Testis (tissue), 2 donors: ENCODE measurements at regions not wholly inside any gene's neighbourhood (a gene's known extent, or its start where the extent isn't known, plus 50 kb on each side); places are given as distances from the start of the nearest gene placed in this dataset.

Experiments used
- DNase-seq: peaks from one replicate; pipeline ENCODE4 v3.0.0-alpha.2; 2019
- H3K27ac ChIP-seq, 2 donors: fragments of 200-600 bp; sonication (generic); one replicate each; pipeline ENCODE4 v1.5.1; 2019
- H3K27me3 ChIP-seq: fragments of 200-600 bp; sonication (generic); one replicate; pipeline ENCODE4 v1.5.1; 2019
- H3K36me3 ChIP-seq: fragments of 200-600 bp; sonication (generic); one replicate; pipeline ENCODE4 v1.5.1; 2017; ENCODE audit warnings: low read depth; ENCODE audit errors: missing control alignments
- H3K4me1 ChIP-seq: fragments of 200-600 bp; sonication (generic); one replicate; pipeline ENCODE4 v1.5.1; 2019
- H3K4me3 ChIP-seq, 2 donors: fragments of 200-600 bp; sonication (generic); one replicate each; pipeline ENCODE4 v1.5.1; 2017 to 2019
- H3K9me3 ChIP-seq: fragments of 200-600 bp; sonication (generic); one replicate; pipeline ENCODE4 v1.5.1; 2017
- CTCF ChIP-seq, 3 experiments: fragments of 450-650 bp in 2 of 3; fragments of 200-600 bp in 1 of 3; sonication (generic) in 1 of 3; IDR thresholded peaks; one replicate each; pipeline ENCODE4 v1.5.1; 2016 to 2019; ENCODE audit warnings: antibody characterized with exemption in 3 of 3, mild to moderate bottlenecking in 2 of 3, moderate library complexity in 1 of 3
- POLR2A ChIP-seq: fragments of 450-650 bp; IDR thresholded peaks from one replicate; pipeline ENCODE4 v1.6.1; 2017; ENCODE audit warnings: antibody characterized with exemption, mild to moderate bottlenecking, moderate library complexity
- WGBS, 2 donors: methylation state at CpG; one replicate each; pipeline ENCODE4 v1.1.5; 2018; 5-methylcytosine and 5-hydroxymethylcytosine counted together
- intact Hi-C: fragments of 100-400 bp; cut with DNase I; formaldehyde crosslinking; loops from one replicate; pipeline ENCODE4 v1.15.1; 2023; ENCODE audit warnings: low total_unique reads

- DNase-seq, result no peak
- H3K27me3 ChIP-seq, result no peaks in the 10 kb centered on the region
- no peak overlapping the region for H3K27ac ChIP-seq
- H3K9me3 ChIP-seq, result no peaks in the 10 kb centered on the region
- peaks cover 20% of the 10 kb centered on the region for H3K4me1 ChIP-seq
- no peaks in the 10 kb centered on the region for H3K36me3 ChIP-seq
- intact Hi-C loops, result no loop called here
- no peak overlapping the region for H3K4me3 ChIP-seq
- TF ChIP-seq POLR2A, result no peak
- no peak for TF ChIP-seq CTCF (IDR thresholded peaks at IDR 0.05)
- WGBS, 2 donors, result 61 to 66% methylated on average over 22 to 30 of the region's 30 CpGs
These were observed 183.5 kb upstream of the C14orf180 start for GRCh38 chr14:104395941-104396681.

- TF ChIP-seq POLR2A (no peak), CTCF (IDR thresholded peaks at IDR 0.05) (no peak)
- WGBS, 2 donors, result 85 to 87% methylated on average over 17 of the region's 17 CpGs
- Histone ChIP-seq H3K4me1 (peaks cover 20% of the 10 kb centered on the region), H3K4me3 (no peak overlapping the region), H3K27me3 (no peaks in the 10 kb centered on the region), H3K9me3 (no peaks in the 10 kb centered on the region), H3K36me3 (no peaks in the 10 kb centered on the region), H3K27ac (no peak overlapping the region)
- DNase-seq, result no peak
- intact Hi-C loops, result no loop called here
These were observed 182.7 kb upstream of the C14orf180 start for GRCh38 chr14:104396682-104397470.

GRCh38 chr14:104397956-104398355, 181.6 kb upstream of the C14orf180 start:
- intact Hi-C loops, result no loop called here
- DNase-seq, result no peak
- H3K27ac ChIP-seq, result no peak overlapping the region
- peaks cover 20% of the 10 kb centered on the region for H3K4me1 ChIP-seq
- no peak overlapping the region for H3K4me3 ChIP-seq
- H3K36me3 ChIP-seq, result no peaks in the 10 kb centered on the region
- WGBS, 2 donors, result 93 to 98% methylated on average over 2 of the region's 2 CpGs
- H3K9me3 ChIP-seq, result no peaks in the 10 kb centered on the region
- no peak for TF ChIP-seq POLR2A
- no peaks in the 10 kb centered on the region for H3K27me3 ChIP-seq

- Histone ChIP-seq H3K27ac (no peak overlapping the region), H3K4me1 (peaks cover 19% of the 10 kb centered on the region), H3K27me3 (no peaks in the 10 kb centered on the region), H3K9me3 (no peaks in the 10 kb centered on the region), H3K4me3 (no peak overlapping the region), H3K36me3 (no peaks in the 10 kb centered on the region)
- TF ChIP-seq POLR2A (no peak), CTCF (IDR thresholded peaks at IDR 0.05) (no peak)
- 83 to 85% methylated on average over 7 of the region's 7 CpGs for WGBS, 2 donors
- DNase-seq, result no peak
- intact Hi-C loops, result no loop called here
These were observed 180.9 kb upstream of the C14orf180 start for GRCh38 chr14:104398656-104399055.

- H3K4me1 ChIP-seq, result peaks cover 11% of the 10 kb centered on the region
- TF ChIP-seq POLR2A (no peak), CTCF (IDR thresholded peaks at IDR 0.05) (no peak)
- H3K27ac ChIP-seq, result no peak overlapping the region
- no peak for DNase-seq
- no peaks in the 10 kb centered on the region for H3K9me3 ChIP-seq
- no peak overlapping the region for H3K4me3 ChIP-seq
- no peaks in the 10 kb centered on the region for H3K27me3 ChIP-seq
- intact Hi-C loops, result no loop called here
- no peaks in the 10 kb centered on the region for H3K36me3 ChIP-seq
- WGBS, 2 donors, result 71 to 77% methylated on average over 10 of the region's 10 CpGs
These were observed 180.0 kb upstream of the C14orf180 start for GRCh38 chr14:104399432-104400155.
